HEK293T (cell line): ENCODE measurements at regions not wholly inside any gene's neighbourhood (a gene's known extent, or its start where the extent isn't known, plus 50 kb on each side); places are given as distances from the start of the nearest gene placed in this dataset.

ENCODE experiments used
- CTCF ChIA-PET: fragments of 350-600 bp; formaldehyde crosslinking; extraction: SDS; loops from one replicate; lab custom pipeline; 2021; ENCODE audit warnings: antibody characterized with exemption, inconsistent platforms; lab: Yijun Ruan, JAX
- POLR2A ChIA-PET: fragments of 350-600 bp; formaldehyde crosslinking; extraction: SDS; loops from one replicate; lab custom pipeline; 2020; ENCODE audit warnings: antibody characterized with exemption, inconsistent platforms; lab: Yijun Ruan, JAX
- DNase-seq: peaks from one replicate; pipeline ENCODE4 v3.0.0; 2012; ENCODE audit warnings: mixed read lengths; ENCODE audit errors: extremely low spot score
- ARNT ChIP-seq: fragments of 450-650 bp; IDR thresholded peaks from 2 replicates; pipeline ENCODE4 v1.6.1; 2017; ENCODE audit warnings: mild to moderate bottlenecking
- BHLHE40 ChIP-seq: fragments of 450-650 bp; IDR thresholded peaks from 2 replicates; pipeline ENCODE4 v1.6.1; 2016; ENCODE audit warnings: mild to moderate bottlenecking, moderate library complexity, borderline replicate concordance
- CTBP1 ChIP-seq: fragments of 450-650 bp; IDR thresholded peaks from 2 replicates; pipeline ENCODE4 v1.6.1; 2016; ENCODE audit warnings: borderline replicate concordance
- ELF4 ChIP-seq: fragments of 450-650 bp; IDR thresholded peaks from 2 replicates; pipeline ENCODE4 v1.6.1; 2017; ENCODE audit warnings: antibody characterized with exemption
- FOXA1 ChIP-seq: fragments of 450-650 bp; IDR thresholded peaks from 2 replicates; pipeline ENCODE4 v1.6.1; 2016; ENCODE audit warnings: mild to moderate bottlenecking
- FOXK2 ChIP-seq: fragments of 450-650 bp; IDR thresholded peaks from 2 replicates; pipeline ENCODE4 v1.6.1; 2016; ENCODE audit warnings: mild to moderate bottlenecking
- FOXM1 ChIP-seq: fragments of 450-650 bp; IDR thresholded peaks from 2 replicates; pipeline ENCODE4 v1.6.1; 2017; ENCODE audit warnings: mild to moderate bottlenecking, borderline replicate concordance
- HDGF ChIP-seq: fragments of 450-650 bp; IDR thresholded peaks from 2 replicates; pipeline ENCODE4 v1.6.1; 2017; ENCODE audit warnings: antibody characterized with exemption, borderline replicate concordance
- L3MBTL2 ChIP-seq: fragments of 450-650 bp; conservative IDR thresholded peaks from 2 replicates; pipeline ENCODE4 v1.6.1; 2016; ENCODE audit warnings: mild to moderate bottlenecking
- LEF1 ChIP-seq: fragments of 450-650 bp; IDR thresholded peaks from 2 replicates; pipeline ENCODE4 v1.6.1; 2017; ENCODE audit warnings: mild to moderate bottlenecking, borderline replicate concordance
- NFRKB ChIP-seq: fragments of 450-650 bp; IDR thresholded peaks from 2 replicates; pipeline ENCODE4 v1.6.1; 2016; ENCODE audit warnings: mild to moderate bottlenecking, moderate library complexity
- PKNOX1 ChIP-seq: fragments of 450-650 bp; IDR thresholded peaks from 2 replicates; pipeline ENCODE4 v1.6.1; 2016
- SP1 ChIP-seq: fragments of 450-650 bp; IDR thresholded peaks from 2 replicates; pipeline ENCODE4 v1.6.1; 2017
- SUZ12 ChIP-seq: fragments of 450-650 bp; IDR thresholded peaks from 2 replicates; pipeline ENCODE4 v1.6.1; 2016; ENCODE audit warnings: mild to moderate bottlenecking
- TARDBP ChIP-seq: fragments of 450-650 bp; IDR thresholded peaks from 2 replicates; pipeline ENCODE4 v1.6.1; 2016
- ZNF384 ChIP-seq: fragments of 450-650 bp; IDR thresholded peaks from 2 replicates; pipeline ENCODE4 v1.6.1; 2016

GRCh38 chr9:75226403-75227139 is 138.3 kb downstream of the OSTF1 start:
- no peak for TF ChIP-seq ZNF384
- no peak for TF ChIP-seq FOXA1
- TF ChIP-seq CTBP1, result no peak
- no peak for TF ChIP-seq NFRKB
- TF ChIP-seq SUZ12, result no peak
- TF ChIP-seq FOXK2, result no peak
- no peak for TF ChIP-seq L3MBTL2
- TF ChIP-seq ARNT, result no peak
- TF ChIP-seq PKNOX1, result no peak
- no peak for TF ChIP-seq TARDBP
- TF ChIP-seq FOXM1, result no peak
- CTCF ChIA-PET, result interaction anchor here (0.6 kb wide), 1 partner anchor 1514 kb away, joined by 5 read pairs; no protein-coding TSS in a partner anchor
- DNase-seq, result no peak
- POLR2A ChIA-PET, result no interaction called here

GRCh38 chr9:75228893-75229292 is 140.6 kb downstream of the OSTF1 start:
- no peak for DNase-seq
- POLR2A ChIA-PET, result no interaction called here
- CTCF ChIA-PET, result no interaction called here
- TF ChIP-seq ELF4 (no peak), SP1 (no peak), LEF1 (no peak), FOXM1 (no peak), TARDBP (no peak)

GRCh38 chr9:75229605-75230332 is 141.5 kb downstream of the OSTF1 start:
- DNase-seq, result no peak
- CTCF ChIA-PET, result no interaction called here
- POLR2A ChIA-PET, result no interaction called here
- no peak for TF ChIP-seq SUZ12
- TF ChIP-seq BHLHE40, result no peak
- TF ChIP-seq LEF1, result no peak
- TF ChIP-seq ELF4, result no peak
- TF ChIP-seq FOXM1, result no peak
- no peak for TF ChIP-seq SP1
- no peak for TF ChIP-seq NFRKB
- no peak for TF ChIP-seq CTBP1
- TF ChIP-seq PKNOX1, result no peak
- no peak for TF ChIP-seq L3MBTL2
- no peak for TF ChIP-seq FOXK2
- no peak for TF ChIP-seq FOXA1
- no peak for TF ChIP-seq ARNT
- TF ChIP-seq TARDBP, result no peak
- TF ChIP-seq ZNF384, result no peak
- TF ChIP-seq HDGF, result no peak

- no peak for TF ChIP-seq BHLHE40
- no peak for TF ChIP-seq SUZ12
- no peak for TF ChIP-seq HDGF
- no peak for TF ChIP-seq TARDBP
- no peak for TF ChIP-seq FOXA1
- no peak for TF ChIP-seq L3MBTL2
- no peak for TF ChIP-seq SP1
- TF ChIP-seq NFRKB, result no peak
- no peak for TF ChIP-seq CTBP1
- TF ChIP-seq ELF4, result no peak
- no peak for TF ChIP-seq PKNOX1
- no peak for TF ChIP-seq LEF1
- CTCF ChIA-PET, result no interaction called here
- POLR2A ChIA-PET, result no interaction called here
- DNase-seq, result no peak
These were observed 142.2 kb downstream of the OSTF1 start for GRCh38 chr9:75230469-75230868.

GRCh38 chr9:75231167-75231566 is 142.9 kb downstream of the OSTF1 start:
- TF ChIP-seq TARDBP (no peak), BHLHE40 (no peak), ZNF384 (no peak), FOXM1 (no peak), FOXK2 (no peak), SP1 (no peak), HDGF (no peak), FOXA1 (no peak), LEF1 (no peak), ELF4 (no peak), ARNT (no peak), PKNOX1 (no peak), NFRKB (no peak), CTBP1 (no peak), SUZ12 (no peak)
- ChIA-PET POLR2A (no interaction called here), CTCF (no interaction called here)
- no peak for DNase-seq

- CTCF ChIA-PET, result no interaction called here
- no peak for TF ChIP-seq FOXK2
- no peak for TF ChIP-seq FOXM1
- POLR2A ChIA-PET, result no interaction called here
- no peak for DNase-seq
These were observed 144.7 kb downstream of the OSTF1 start for GRCh38 chr9:75233011-75233410.
